ENCODE measurements at regions not wholly inside any gene's neighbourhood (a gene's known extent, or its start where the extent isn't known, plus 50 kb on each side); places are given as distances from the start of the nearest gene placed in this dataset.

DNA sequence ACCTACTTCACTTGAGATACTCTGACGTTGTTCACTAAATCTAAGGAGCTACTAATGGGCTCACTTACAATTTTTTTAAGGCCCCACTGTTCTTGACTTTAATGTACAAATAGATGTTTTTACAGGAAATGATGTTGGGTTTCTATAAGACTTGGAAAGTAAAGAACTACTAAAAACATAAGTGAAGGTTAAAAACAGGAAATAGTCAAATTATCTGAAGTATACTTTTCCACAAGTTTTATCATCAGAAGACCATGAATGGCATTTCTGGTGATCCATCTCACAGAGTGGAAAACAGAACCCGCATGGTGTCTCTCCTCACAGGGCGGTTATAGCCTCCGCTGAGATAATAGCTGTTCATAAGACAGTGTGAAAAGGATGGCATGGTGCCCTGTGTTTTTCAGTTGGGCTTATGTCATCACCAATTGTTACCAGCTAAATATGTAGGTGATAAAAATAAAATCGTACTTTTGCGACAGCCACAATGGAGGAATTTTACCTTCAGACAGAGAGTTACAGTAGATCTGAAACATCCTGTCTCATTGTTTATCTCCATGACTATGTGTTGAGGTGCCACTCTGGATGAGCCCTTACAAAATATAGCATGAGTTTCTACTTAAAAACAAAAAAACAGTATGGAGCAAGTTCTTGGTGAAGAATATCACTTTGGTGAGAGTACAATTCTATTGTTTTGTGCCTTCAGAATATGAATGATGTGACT, 462.4 kb downstream of the RAP2B start:
- no peaks in the 10 kb centered on the region for H3K9me3 ChIP-seq (ENCODE audit: low read depth, low read length, poor library complexity, severe bottlenecking)
- BruUV-seq (replicated peaks), result no TSS peak
- peaks cover 5% of the 10 kb centered on the region for H3K4me1 ChIP-seq (ENCODE audit: insufficient read depth, low read length, poor library complexity, severe bottlenecking)
- no peak overlapping the region for H3K27ac ChIP-seq (ENCODE audit: low read depth, low read length, poor library complexity, severe bottlenecking)
- CTCF ChIA-PET, result no interaction called here
- POLR2A ChIA-PET (ENCODE audit: low non-redundant PET), result no interaction called here
- TF ChIP-seq EZH2 (IDR thresholded peaks at IDR 0.05; ENCODE audit: borderline replicate concordance, low read depth, low read length, poor library complexity, severe bottlenecking), result no peak
- TF ChIP-seq, protein P1, sequence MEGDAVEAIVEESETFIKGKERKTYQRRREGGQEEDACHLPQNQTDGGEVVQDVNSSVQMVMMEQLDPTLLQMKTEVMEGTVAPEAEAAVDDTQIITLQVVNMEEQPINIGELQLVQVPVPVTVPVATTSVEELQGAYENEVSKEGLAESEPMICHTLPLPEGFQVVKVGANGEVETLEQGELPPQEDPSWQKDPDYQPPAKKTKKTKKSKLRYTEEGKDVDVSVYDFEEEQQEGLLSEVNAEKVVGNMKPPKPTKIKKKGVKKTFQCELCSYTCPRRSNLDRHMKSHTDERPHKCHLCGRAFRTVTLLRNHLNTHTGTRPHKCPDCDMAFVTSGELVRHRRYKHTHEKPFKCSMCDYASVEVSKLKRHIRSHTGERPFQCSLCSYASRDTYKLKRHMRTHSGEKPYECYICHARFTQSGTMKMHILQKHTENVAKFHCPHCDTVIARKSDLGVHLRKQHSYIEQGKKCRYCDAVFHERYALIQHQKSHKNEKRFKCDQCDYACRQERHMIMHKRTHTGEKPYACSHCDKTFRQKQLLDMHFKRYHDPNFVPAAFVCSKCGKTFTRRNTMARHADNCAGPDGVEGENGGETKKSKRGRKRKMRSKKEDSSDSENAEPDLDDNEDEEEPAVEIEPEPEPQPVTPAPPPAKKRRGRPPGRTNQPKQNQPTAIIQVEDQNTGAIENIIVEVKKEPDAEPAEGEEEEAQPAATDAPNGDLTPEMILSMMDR (conservative IDR thresholded peaks at IDR 0.05; ENCODE audit: low read depth, low read length), result no peak
- peak; percentile 35 for DNase-seq (ENCODE audit: low spot score)
- no peaks in the 10 kb centered on the region for H3K36me3 ChIP-seq (ENCODE audit: insufficient read depth, low read length, poor library complexity, severe bottlenecking)
- H3K27me3 ChIP-seq (replicated peaks; ENCODE audit: insufficient read depth, low read depth, low read length, poor library complexity), result no peaks in the 10 kb centered on the region
- H3K4me3 ChIP-seq (ENCODE audit: low read depth, low read length, poor library complexity, severe bottlenecking), result no peak overlapping the region
- intact Hi-C loops (cut with micrococcal nuclease; ENCODE audit: unreplicated experiment), result no loop called here

DNA sequence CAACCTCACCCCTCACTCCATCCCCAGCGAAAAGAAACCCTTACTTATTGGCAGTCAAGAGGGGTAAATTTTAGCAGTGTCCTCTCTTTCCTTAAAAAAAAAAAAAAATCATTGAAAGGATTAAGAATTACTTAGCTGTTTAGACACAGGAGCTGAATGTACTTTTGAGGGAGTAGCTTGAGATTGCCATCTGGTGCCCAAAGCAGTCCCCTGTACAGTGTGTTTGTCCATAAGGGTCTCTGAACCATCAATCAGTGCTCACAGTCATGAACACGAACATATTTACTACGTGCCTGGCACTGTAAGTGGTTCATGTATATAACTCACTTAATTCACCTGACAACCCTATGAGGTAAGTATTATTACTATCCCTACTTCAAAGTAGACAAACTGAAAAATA, 463.5 kb downstream of the RAP2B start:
- ChIA-PET POLR2A (ENCODE audit: low non-redundant PET) (no interaction called here), CTCF (interaction anchor here (0.9 to 1.1 kb wide), 2 partner anchors 11 to 582 kb away, joined by 3 to 4 read pairs; no protein-coding TSS in a partner anchor)
- BruUV-seq (replicated peaks), result no TSS peak
- DNase-seq (ENCODE audit: low spot score), result peak; percentile 29
- no peaks in the 10 kb centered on the region for H3K9me3 ChIP-seq (ENCODE audit: low read depth, low read length, poor library complexity, severe bottlenecking)
- H3K4me3 ChIP-seq (ENCODE audit: low read depth, low read length, poor library complexity, severe bottlenecking), result no peak overlapping the region
- no peak overlapping the region for H3K27ac ChIP-seq (ENCODE audit: low read depth, low read length, poor library complexity, severe bottlenecking)
- no peaks in the 10 kb centered on the region for H3K36me3 ChIP-seq (ENCODE audit: insufficient read depth, low read length, poor library complexity, severe bottlenecking)
- peaks cover 5% of the 10 kb centered on the region for H3K4me1 ChIP-seq (ENCODE audit: insufficient read depth, low read length, poor library complexity, severe bottlenecking)
- no peak for TF ChIP-seq EZH2 (IDR thresholded peaks at IDR 0.05; ENCODE audit: borderline replicate concordance, low read depth, low read length, poor library complexity, severe bottlenecking)
- TF ChIP-seq, protein P1 (conservative IDR thresholded peaks at IDR 0.05; ENCODE audit: low read depth, low read length), result peak; percentile 38; the same call in 1 of the 2 replicates
- no peaks in the 10 kb centered on the region for H3K27me3 ChIP-seq (replicated peaks; ENCODE audit: insufficient read depth, low read depth, low read length, poor library complexity)
- intact Hi-C loops (cut with micrococcal nuclease; ENCODE audit: unreplicated experiment), result no loop called here

DNA sequence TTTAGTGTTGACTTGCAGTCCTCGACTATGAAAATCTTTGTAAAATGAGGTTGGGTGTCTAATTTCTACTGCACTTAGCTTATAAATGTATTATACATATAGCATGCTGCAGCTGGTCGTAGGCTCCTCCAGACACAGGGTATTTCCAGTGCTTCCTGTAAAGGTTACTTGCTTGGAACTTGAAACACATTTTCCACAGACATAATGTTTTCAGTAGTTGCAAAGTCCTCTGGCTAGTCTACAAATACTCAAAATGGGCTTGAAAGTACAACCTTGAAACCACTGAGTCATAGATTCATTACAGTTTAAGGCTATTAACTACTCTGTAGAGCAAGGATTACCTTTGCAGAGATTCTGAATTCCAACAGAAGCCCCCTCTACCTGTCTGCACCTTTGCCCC, 464.1 kb downstream of the RAP2B start:
- no TSS peak for BruUV-seq (replicated peaks)
- DNase-seq (ENCODE audit: low spot score), result no peak
- no peaks in the 10 kb centered on the region for H3K9me3 ChIP-seq (ENCODE audit: low read depth, low read length, poor library complexity, severe bottlenecking)
- no peaks in the 10 kb centered on the region for H3K36me3 ChIP-seq (ENCODE audit: insufficient read depth, low read length, poor library complexity, severe bottlenecking)
- TF ChIP-seq, protein P1 (conservative IDR thresholded peaks at IDR 0.05; ENCODE audit: low read depth, low read length), result no peak
- TF ChIP-seq EZH2 (IDR thresholded peaks at IDR 0.05; ENCODE audit: borderline replicate concordance, low read depth, low read length, poor library complexity, severe bottlenecking), result no peak
- ChIA-PET CTCF (interaction anchor here (1.1 kb wide), 1 partner anchor 583 kb away, joined by 4 read pairs; no protein-coding TSS in a partner anchor), POLR2A (ENCODE audit: low non-redundant PET) (no interaction called here)
- no peak overlapping the region for H3K4me3 ChIP-seq (ENCODE audit: low read depth, low read length, poor library complexity, severe bottlenecking)
- H3K27me3 ChIP-seq (replicated peaks; ENCODE audit: insufficient read depth, low read depth, low read length, poor library complexity), result no peaks in the 10 kb centered on the region
- intact Hi-C loops (cut with micrococcal nuclease; ENCODE audit: unreplicated experiment), result no loop called here
- H3K4me1 ChIP-seq (ENCODE audit: insufficient read depth, low read length, poor library complexity, severe bottlenecking), result peaks cover 5% of the 10 kb centered on the region
- H3K27ac ChIP-seq (ENCODE audit: low read depth, low read length, poor library complexity, severe bottlenecking), result no peak overlapping the region
